Anterior cingulate cortex (tissue), 58 donors: ENCODE measurements at regions not wholly inside any gene's neighbourhood (a gene's known extent, or its start where the extent isn't known, plus 50 kb on each side); places are given as distances from the start of the nearest gene placed in this dataset.

Experiments used
- DNase-seq, 58 donors: peaks; one replicate each; lab custom pipeline; 2025; lab: John Stamatoyannopoulos, UW

GRCh38 chr1:56236688-56237087 is 342.7 kb downstream of the PLPP3 start:
- no peak for DNase-seq

- no peak for DNase-seq
Measured at GRCh38 chr1:56235909-56236510, 343.4 kb downstream of the PLPP3 start.

- no peak for DNase-seq
Measured at GRCh38 chr1:56229186-56229585, 350.2 kb downstream of the PLPP3 start.

GRCh38 chr1:56227886-56228285 is 351.5 kb downstream of the PLPP3 start:
- DNase-seq: no peak

- no peak for DNase-seq
Measured at GRCh38 chr1:56227401-56227800, 352.0 kb downstream of the PLPP3 start.

GRCh38 chr1:56225964-56226815 is 353.2 kb downstream of the PLPP3 start:
- no peak for DNase-seq

GRCh38 chr1:56223968-56224367 is 355.4 kb downstream of the PLPP3 start:
- no peak for DNase-seq

- DNase-seq: no peak
Measured at GRCh38 chr1:56222914-56223540, 356.3 kb downstream of the PLPP3 start.

- no peak for DNase-seq
Measured at GRCh38 chr1:56220021-56220420, 359.3 kb downstream of the PLPP3 start.

- no peak for DNase-seq
Measured at GRCh38 chr1:56218023-56218422, 361.3 kb downstream of the PLPP3 start.

GRCh38 chr1:56216218-56216617 is 363.1 kb downstream of the PLPP3 start:
- DNase-seq: peak in 35 of 58 donors; percentile 1 to 62 (median 13)

GRCh38 chr1:56215771-56216170 is 363.6 kb downstream of the PLPP3 start:
- no peak for DNase-seq

- no peak for DNase-seq
Measured at GRCh38 chr1:56215086-56215485, 364.3 kb downstream of the PLPP3 start.

- DNase-seq: no peak
Measured at GRCh38 chr1:56213068-56213467, 366.3 kb downstream of the PLPP3 start.

GRCh38 chr1:56212143-56212542 is 367.2 kb downstream of the PLPP3 start:
- no peak for DNase-seq

- DNase-seq: no peak
Measured at GRCh38 chr1:56206391-56206790, 373.0 kb downstream of the PLPP3 start.

GRCh38 chr1:56204206-56204605 is 375.2 kb downstream of the PLPP3 start:
- DNase-seq: no peak

- no peak for DNase-seq
Measured at GRCh38 chr1:56202796-56203492, 376.4 kb downstream of the PLPP3 start.

GRCh38 chr1:56202186-56202585 is 377.2 kb downstream of the PLPP3 start:
- DNase-seq: no peak

GRCh38 chr1:56200896-56201295 is 378.5 kb downstream of the PLPP3 start:
- DNase-seq: no peak

- no peak for DNase-seq
Measured at GRCh38 chr1:56200442-56200841, 378.9 kb downstream of the PLPP3 start.
